HG03095 (cell line): ENCODE measurements at regions not wholly inside any gene's neighbourhood (a gene's known extent, or its start where the extent isn't known, plus 50 kb on each side); places are given as distances from the start of the nearest gene placed in this dataset.

ENCODE experiments used
- ATAC-seq: cut with Tn5 transposase; IDR thresholded peaks from one replicate; pipeline ENCODE4 v1.9.1; 2021; ENCODE audit warnings: moderate library complexity; ENCODE audit not compliant: unreplicated experiment

- no peak for ATAC-seq
Observed at GRCh38 chr2:161570424-161571050, 53.7 kb upstream of the SLC4A10 start.

GRCh38 chr2:161571051-161571429 is 53.2 kb upstream of the SLC4A10 start:
- no peak for ATAC-seq
